ENCODE measurements at regions not wholly inside any gene's neighbourhood (a gene's known extent, or its start where the extent isn't known, plus 50 kb on each side); places are given as distances from the start of the nearest gene placed in this dataset.

- ChIA-PET POLR2A (no interaction called here), CTCF (no interaction called here)
- TF ChIP-seq CTBP1 (IDR thresholded peaks at IDR 0.05; ENCODE audit: borderline replicate concordance) (no peak), HDGF (IDR thresholded peaks at IDR 0.05; ENCODE audit: borderline replicate concordance) (no peak), SP1 (IDR thresholded peaks at IDR 0.05) (no peak), SUZ12 (IDR thresholded peaks at IDR 0.05) (no peak), ARNT (IDR thresholded peaks at IDR 0.05) (no peak), TARDBP (IDR thresholded peaks at IDR 0.05) (no peak), PKNOX1 (IDR thresholded peaks at IDR 0.05) (no peak), ELF4 (IDR thresholded peaks at IDR 0.05) (no peak), NFRKB (IDR thresholded peaks at IDR 0.05) (no peak), FOXK2 (IDR thresholded peaks at IDR 0.05) (no peak), L3MBTL2 (conservative IDR thresholded peaks at IDR 0.05) (no peak), FOXM1 (IDR thresholded peaks at IDR 0.05; ENCODE audit: borderline replicate concordance) (no peak), ZNF384 (IDR thresholded peaks at IDR 0.05) (no peak), FOXA1 (IDR thresholded peaks at IDR 0.05) (no peak), LEF1 (IDR thresholded peaks at IDR 0.05; ENCODE audit: borderline replicate concordance) (no peak)
- DNase-seq (ENCODE audit: extremely low spot score), result no peak
These were observed 178.7 kb upstream of the SOX5 start for GRCh38 chr12:24127919-24128721.

GRCh38 chr12:24125280-24125679 lies 175.8 kb upstream of the SOX5 start:
- TF ChIP-seq FOXA1 (IDR thresholded peaks at IDR 0.05) (no peak), SUZ12 (IDR thresholded peaks at IDR 0.05) (no peak), CTBP1 (IDR thresholded peaks at IDR 0.05; ENCODE audit: borderline replicate concordance) (no peak), SP1 (IDR thresholded peaks at IDR 0.05) (no peak), LEF1 (IDR thresholded peaks at IDR 0.05; ENCODE audit: borderline replicate concordance) (no peak), L3MBTL2 (conservative IDR thresholded peaks at IDR 0.05) (no peak), PKNOX1 (IDR thresholded peaks at IDR 0.05) (no peak), TARDBP (IDR thresholded peaks at IDR 0.05) (no peak), BHLHE40 (IDR thresholded peaks at IDR 0.05; ENCODE audit: borderline replicate concordance) (no peak), HDGF (IDR thresholded peaks at IDR 0.05; ENCODE audit: borderline replicate concordance) (no peak)
- POLR2A ChIA-PET, result no interaction called here
- DNase-seq (ENCODE audit: extremely low spot score), result no peak
- CTCF ChIA-PET, result no interaction called here

- no peak for TF ChIP-seq SUZ12 (IDR thresholded peaks at IDR 0.05)
- no peak for DNase-seq (ENCODE audit: extremely low spot score)
- ChIA-PET CTCF (no interaction called here), POLR2A (no interaction called here)
These were observed 172.4 kb upstream of the SOX5 start for GRCh38 chr12:24121911-24122310.

DNA sequence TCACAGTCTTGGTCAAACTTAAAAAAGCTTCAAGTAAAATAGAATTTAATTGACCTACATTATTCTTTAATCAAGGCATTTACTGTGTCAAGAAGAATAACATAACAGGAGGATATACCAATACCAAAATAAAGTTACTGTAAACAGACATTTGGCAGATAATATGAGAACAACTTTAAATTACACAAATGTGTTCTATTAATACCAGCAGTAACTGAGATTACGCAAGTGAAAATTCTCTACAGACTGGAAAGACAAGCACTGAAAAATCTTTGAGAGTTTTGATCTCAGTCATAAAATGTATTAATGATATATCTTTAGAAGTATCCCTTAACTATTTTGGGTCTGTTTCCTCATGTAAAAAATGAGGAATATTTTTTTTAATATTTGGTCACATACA lies 169.2 kb upstream of the SOX5 start:
- POLR2A ChIA-PET, result no interaction called here

DNA sequence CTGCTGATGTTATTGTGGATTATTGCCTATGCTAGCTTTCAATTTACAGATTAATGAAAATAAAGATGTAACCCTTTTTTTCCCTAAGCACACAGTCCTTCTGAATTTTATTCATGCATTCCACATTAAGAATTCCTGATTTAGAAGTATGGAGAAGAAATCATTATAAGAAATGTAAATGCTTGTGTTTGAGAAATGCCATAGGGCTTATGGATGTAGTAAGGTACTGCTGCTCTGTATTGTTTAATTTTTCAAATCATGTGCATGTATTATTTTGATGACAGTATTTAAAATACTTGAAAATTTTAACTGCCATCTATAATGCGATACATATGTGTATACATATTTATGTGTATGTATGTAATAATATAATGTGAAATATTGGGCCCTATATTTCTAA lies 167.1 kb upstream of the SOX5 start:
- DNase-seq (ENCODE audit: extremely low spot score), result no peak
- ChIA-PET CTCF (no interaction called here), POLR2A (no interaction called here)
- TF ChIP-seq LEF1 (IDR thresholded peaks at IDR 0.05; ENCODE audit: borderline replicate concordance), result no peak
- TF ChIP-seq SP1 (IDR thresholded peaks at IDR 0.05), result no peak
- TF ChIP-seq PKNOX1 (IDR thresholded peaks at IDR 0.05), result no peak
- no peak for TF ChIP-seq HDGF (IDR thresholded peaks at IDR 0.05; ENCODE audit: borderline replicate concordance)
- TF ChIP-seq NFRKB (IDR thresholded peaks at IDR 0.05), result no peak
- TF ChIP-seq L3MBTL2 (conservative IDR thresholded peaks at IDR 0.05), result no peak
- no peak for TF ChIP-seq CTBP1 (IDR thresholded peaks at IDR 0.05; ENCODE audit: borderline replicate concordance)
- no peak for TF ChIP-seq BHLHE40 (IDR thresholded peaks at IDR 0.05; ENCODE audit: borderline replicate concordance)
- TF ChIP-seq FOXA1 (IDR thresholded peaks at IDR 0.05), result no peak
- TF ChIP-seq ARNT (IDR thresholded peaks at IDR 0.05), result no peak
- no peak for TF ChIP-seq FOXK2 (IDR thresholded peaks at IDR 0.05)
- no peak for TF ChIP-seq FOXM1 (IDR thresholded peaks at IDR 0.05; ENCODE audit: borderline replicate concordance)

More for the DNA sequence above, 169.2 kb upstream of the SOX5 start:
- no peak for TF ChIP-seq BHLHE40 (IDR thresholded peaks at IDR 0.05; ENCODE audit: borderline replicate concordance)
- TF ChIP-seq NFRKB (IDR thresholded peaks at IDR 0.05), result no peak
- no peak for TF ChIP-seq ELF4 (IDR thresholded peaks at IDR 0.05)
- TF ChIP-seq CTBP1 (IDR thresholded peaks at IDR 0.05; ENCODE audit: borderline replicate concordance), result no peak
- no peak for TF ChIP-seq LEF1 (IDR thresholded peaks at IDR 0.05; ENCODE audit: borderline replicate concordance)
- TF ChIP-seq ZNF384 (IDR thresholded peaks at IDR 0.05), result no peak
- TF ChIP-seq L3MBTL2 (conservative IDR thresholded peaks at IDR 0.05), result no peak
- no peak for TF ChIP-seq ARNT (IDR thresholded peaks at IDR 0.05)
- TF ChIP-seq TARDBP (IDR thresholded peaks at IDR 0.05), result no peak
- TF ChIP-seq HDGF (IDR thresholded peaks at IDR 0.05; ENCODE audit: borderline replicate concordance), result no peak
- no peak for TF ChIP-seq SP1 (IDR thresholded peaks at IDR 0.05)
- no peak for TF ChIP-seq SUZ12 (IDR thresholded peaks at IDR 0.05)
- CTCF ChIA-PET, result interaction anchor here (0.7 kb wide), 1 partner anchor 104 kb away, joined by 3 read pairs; no protein-coding TSS in a partner anchor
- no peak for DNase-seq (ENCODE audit: extremely low spot score)

GRCh38 chr12:24113701-24114100 lies 164.2 kb upstream of the SOX5 start:
- no peak for DNase-seq (ENCODE audit: extremely low spot score)
- ChIA-PET CTCF (no interaction called here), POLR2A (no interaction called here)
- no peak for TF ChIP-seq ARNT (IDR thresholded peaks at IDR 0.05)
